Lung (tissue), 11 donors: ENCODE measurements at regions not wholly inside any gene's neighbourhood (a gene's known extent, or its start where the extent isn't known, plus 50 kb on each side); places are given as distances from the start of the nearest gene placed in this dataset.

Source experiments
- ATAC-seq: fragments of 200-7000 bp; cut with Tn5 transposase; one replicate; pipeline ENCODE4 v1.9.1; 2020; ENCODE audit warnings: moderate number of reproducible peaks; ENCODE audit not compliant: insufficient read depth, low FRiP score
- DNase-seq, 3 donors: peaks; one replicate each; pipeline ENCODE4 v3.0.0-alpha.2; 2013 to 2017
- H3K27ac ChIP-seq, 2 donors: one replicate each; pipeline ENCODE4 v1.5.1; 2013; ENCODE audit warnings: mild to moderate bottlenecking in 2 of 2, moderate library complexity in 2 of 2, control low read depth in 1 of 2, inconsistent platforms in 1 of 2, low read depth in 1 of 2, low read length in 1 of 2
- H3K27me3 ChIP-seq, 3 donors: one replicate each; pipeline ENCODE4 v1.5.1; 2013; ENCODE audit warnings: low read length in 2 of 3; ENCODE audit not compliant: control insufficient read depth in 3 of 3, insufficient read depth in 3 of 3
- H3K36me3 ChIP-seq, 4 donors: one replicate each; pipeline ENCODE4 v1.5.1; 2013; ENCODE audit warnings: low read length in 4 of 4, mild to moderate bottlenecking in 1 of 4, moderate library complexity in 1 of 4; ENCODE audit not compliant: control insufficient read depth in 4 of 4, insufficient read depth in 4 of 4
- H3K4me1 ChIP-seq, 5 donors: one replicate each; pipeline ENCODE4 v1.5.1; 2013; ENCODE audit warnings: low read length in 5 of 5, mild to moderate bottlenecking in 2 of 5, moderate library complexity in 1 of 5; ENCODE audit not compliant: control insufficient read depth in 5 of 5, insufficient read depth in 5 of 5
- H3K4me3 ChIP-seq: one replicate; pipeline ENCODE4 v1.5.1; 2013; ENCODE audit warnings: mild to moderate bottlenecking, control low read depth, moderate library complexity
- H3K9ac ChIP-seq, 2 donors: one replicate each; pipeline ENCODE4 v1.5.1; 2013; ENCODE audit warnings: low read length in 2 of 2, control low read depth in 1 of 2; ENCODE audit not compliant: insufficient read depth in 1 of 2
- H3K9me3 ChIP-seq, 4 donors: one replicate each; pipeline ENCODE4 v1.5.1; 2013; ENCODE audit warnings: low read length in 3 of 4, mild to moderate bottlenecking in 1 of 4, moderate library complexity in 1 of 4; ENCODE audit not compliant: control insufficient read depth in 4 of 4, insufficient read depth in 3 of 4
- WGBS, 2 donors: extraction: QIAGEN DNeasy Blood & Tissue Kit; methylation state at CpG; one replicate each; pipeline ENCODE4 v1.1.7; 2013; 5-methylcytosine and 5-hydroxymethylcytosine counted together
- TF ChIP-seq, protein P1 (sequence below): IDR thresholded peaks from 2 replicates; pipeline ENCODE4 v1.5.1; 2012; ENCODE audit warnings: mild to moderate bottlenecking; ENCODE audit errors: control extremely low read depth, extremely low read depth
- donor health status: control.
- donor health status: control.
- donor health status: Bipolar disorder and iron deficiency.
- donor health status: healthy.
- donor health status: DM: yes; HTN: yes; CAD: no.

GRCh38 chr20:51104960-51105920, 82.3 kb upstream of the KCNG1 start:
- Histone ChIP-seq H3K4me1 (no peaks in the 10 kb centered on the region), H3K9me3 (peaks cover 0 to 4% (median 0%) of the 10 kb centered on the region in 4 donors), H3K27ac (no peak overlapping the region), H3K36me3 (no peaks in the 10 kb centered on the region), H3K4me3 (no peak overlapping the region), H3K27me3 (peaks cover 0 to 4% (median 4%) of the 10 kb centered on the region in 3 donors), H3K9ac (no peak overlapping the region)
- 59 to 76% methylated on average over 10 of the region's 10 CpGs for WGBS, 2 donors
- DNase-seq (peak in 2 of 3 donors; percentile 49 to 72), ATAC-seq (no peak)
- TF ChIP-seq, protein P1, sequence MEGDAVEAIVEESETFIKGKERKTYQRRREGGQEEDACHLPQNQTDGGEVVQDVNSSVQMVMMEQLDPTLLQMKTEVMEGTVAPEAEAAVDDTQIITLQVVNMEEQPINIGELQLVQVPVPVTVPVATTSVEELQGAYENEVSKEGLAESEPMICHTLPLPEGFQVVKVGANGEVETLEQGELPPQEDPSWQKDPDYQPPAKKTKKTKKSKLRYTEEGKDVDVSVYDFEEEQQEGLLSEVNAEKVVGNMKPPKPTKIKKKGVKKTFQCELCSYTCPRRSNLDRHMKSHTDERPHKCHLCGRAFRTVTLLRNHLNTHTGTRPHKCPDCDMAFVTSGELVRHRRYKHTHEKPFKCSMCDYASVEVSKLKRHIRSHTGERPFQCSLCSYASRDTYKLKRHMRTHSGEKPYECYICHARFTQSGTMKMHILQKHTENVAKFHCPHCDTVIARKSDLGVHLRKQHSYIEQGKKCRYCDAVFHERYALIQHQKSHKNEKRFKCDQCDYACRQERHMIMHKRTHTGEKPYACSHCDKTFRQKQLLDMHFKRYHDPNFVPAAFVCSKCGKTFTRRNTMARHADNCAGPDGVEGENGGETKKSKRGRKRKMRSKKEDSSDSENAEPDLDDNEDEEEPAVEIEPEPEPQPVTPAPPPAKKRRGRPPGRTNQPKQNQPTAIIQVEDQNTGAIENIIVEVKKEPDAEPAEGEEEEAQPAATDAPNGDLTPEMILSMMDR: no peak

GRCh38 chr20:51100617-51101016, 77.7 kb upstream of the KCNG1 start:
- Histone ChIP-seq H3K27me3 (no peaks in the 10 kb centered on the region), H3K27ac (no peak overlapping the region), H3K4me3 (no peak overlapping the region), H3K36me3 (no peaks in the 10 kb centered on the region), H3K4me1 (no peaks in the 10 kb centered on the region), H3K9me3 (peaks cover 0 to 4% (median 0%) of the 10 kb centered on the region in 4 donors), H3K9ac (no peak overlapping the region)
- no peak for DNase-seq
- 36 to 47% methylated on average over 2 of the region's 2 CpGs for WGBS, 2 donors
- no peak for ATAC-seq
- TF ChIP-seq, protein P1: no peak

- H3K9ac ChIP-seq: no peak overlapping the region
- H3K36me3 ChIP-seq: no peaks in the 10 kb centered on the region
- H3K27me3 ChIP-seq: peaks cover 0 to 4% (median 0%) of the 10 kb centered on the region in 3 donors
- H3K4me1 ChIP-seq: no peaks in the 10 kb centered on the region
- 43 to 72% methylated on average over 1 of the region's 1 CpG for WGBS, 2 donors
- H3K27ac ChIP-seq: no peak overlapping the region
- ATAC-seq (no peak), DNase-seq (no peak)
- TF ChIP-seq, protein P1: no peak
- peaks cover 0 to 4% (median 0%) of the 10 kb centered on the region in 4 donors for H3K9me3 ChIP-seq
- no peak overlapping the region for H3K4me3 ChIP-seq
These were observed 75.4 kb upstream of the KCNG1 start for GRCh38 chr20:51098284-51098810.
